Muscle of leg (tissue), 3 donors: ENCODE measurements at regions not wholly inside any gene's neighbourhood (a gene's known extent, or its start where the extent isn't known, plus 50 kb on each side); places are given as distances from the start of the nearest gene placed in this dataset.
"Not testable (repeated sequence)": the region's sequence is repeated elsewhere in the genome, so short reads cannot be mapped to it uniquely, and the experiment has no call there.

Source experiments
- DNase-seq: peaks from one replicate; pipeline ENCODE4 v3.0.0; 2013
- H3K27ac ChIP-seq: one replicate; pipeline ENCODE4 v1.5.1; 2013; ENCODE audit warnings: mild to moderate bottlenecking, low read length, control low read depth
- H3K27me3 ChIP-seq: one replicate; pipeline ENCODE4 v1.6.1; 2013; ENCODE audit warnings: low read length; ENCODE audit not compliant: control insufficient read depth, insufficient read depth
- H3K36me3 ChIP-seq: one replicate; pipeline ENCODE4 v1.6.1; 2013; ENCODE audit warnings: low read length; ENCODE audit not compliant: control insufficient read depth, insufficient read depth
- H3K4me1 ChIP-seq: one replicate; pipeline ENCODE4 v1.6.1; 2013; ENCODE audit warnings: low read length; ENCODE audit not compliant: control insufficient read depth, insufficient read depth
- H3K4me3 ChIP-seq: one replicate; pipeline ENCODE4 v1.5.1; 2013; ENCODE audit warnings: low read length, control low read depth
- H3K9me3 ChIP-seq: replicated peaks from 2 replicates; pipeline ENCODE4 v1.6.1; 2013; ENCODE audit warnings: low read depth, low read length; ENCODE audit not compliant: control insufficient read depth
- WGBS: methylation state at CpG from one replicate; pipeline ENCODE4 v1.1.5; 2013; ENCODE audit warnings: missing lambda C conversion rate; ENCODE audit not compliant: insufficient coverage; 5-methylcytosine and 5-hydroxymethylcytosine counted together

DNA sequence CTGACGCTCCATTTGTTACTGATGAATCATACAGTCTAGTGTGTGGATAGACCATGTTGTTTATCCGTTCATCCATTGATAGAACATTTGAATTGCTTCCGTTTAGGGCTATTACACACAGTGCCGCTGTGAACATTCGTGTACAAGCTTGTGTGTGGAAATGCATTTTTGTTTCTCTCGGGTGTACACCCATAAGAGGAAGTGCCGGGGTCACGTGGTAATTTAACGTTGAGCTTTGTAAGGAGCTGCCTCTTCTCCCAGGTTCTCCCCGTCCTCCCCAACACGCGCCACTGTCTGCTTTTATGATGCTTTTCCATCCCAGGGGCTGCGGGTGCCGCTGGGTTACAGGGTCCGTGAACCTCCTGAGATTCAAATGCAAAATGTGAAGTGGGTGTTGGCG, 142.3 kb downstream of the IGLL1 start:
- H3K27me3 ChIP-seq, result peaks cover 3% of the 10 kb centered on the region
- peaks cover 4% of the 10 kb centered on the region for H3K4me1 ChIP-seq
- no peaks in the 10 kb centered on the region for H3K9me3 ChIP-seq
- H3K4me3 ChIP-seq, result no peak overlapping the region
- WGBS, result 84% methylated on average over 10 of the region's 16 CpGs
- H3K27ac ChIP-seq, result no peak overlapping the region
- H3K36me3 ChIP-seq, result no peaks in the 10 kb centered on the region
- DNase-seq, result no peak

DNA sequence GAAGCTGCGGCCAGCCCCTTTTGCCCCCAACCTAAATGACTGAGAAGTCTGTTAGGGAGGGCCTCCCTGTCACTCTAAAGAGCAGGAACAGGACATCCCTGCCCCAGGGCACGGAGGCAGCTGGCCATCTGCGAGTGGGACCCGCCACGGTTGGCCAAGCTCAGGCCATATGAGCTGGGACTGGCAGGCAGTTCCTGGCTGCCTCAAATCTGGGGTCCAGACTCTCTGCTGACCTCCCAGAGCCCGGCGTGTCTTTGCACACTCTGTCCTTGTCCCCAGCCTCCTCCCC, 143.0 kb downstream of the IGLL1 start:
- H3K36me3 ChIP-seq, H3K9me3 ChIP-seq, H3K27me3 ChIP-seq, H3K4me3 ChIP-seq, DNase-seq, H3K4me1 ChIP-seq, H3K27ac ChIP-seq: not testable (repeated sequence)
- no CpG with 5 or more reads among the region's 7 CpGs for WGBS

DNA sequence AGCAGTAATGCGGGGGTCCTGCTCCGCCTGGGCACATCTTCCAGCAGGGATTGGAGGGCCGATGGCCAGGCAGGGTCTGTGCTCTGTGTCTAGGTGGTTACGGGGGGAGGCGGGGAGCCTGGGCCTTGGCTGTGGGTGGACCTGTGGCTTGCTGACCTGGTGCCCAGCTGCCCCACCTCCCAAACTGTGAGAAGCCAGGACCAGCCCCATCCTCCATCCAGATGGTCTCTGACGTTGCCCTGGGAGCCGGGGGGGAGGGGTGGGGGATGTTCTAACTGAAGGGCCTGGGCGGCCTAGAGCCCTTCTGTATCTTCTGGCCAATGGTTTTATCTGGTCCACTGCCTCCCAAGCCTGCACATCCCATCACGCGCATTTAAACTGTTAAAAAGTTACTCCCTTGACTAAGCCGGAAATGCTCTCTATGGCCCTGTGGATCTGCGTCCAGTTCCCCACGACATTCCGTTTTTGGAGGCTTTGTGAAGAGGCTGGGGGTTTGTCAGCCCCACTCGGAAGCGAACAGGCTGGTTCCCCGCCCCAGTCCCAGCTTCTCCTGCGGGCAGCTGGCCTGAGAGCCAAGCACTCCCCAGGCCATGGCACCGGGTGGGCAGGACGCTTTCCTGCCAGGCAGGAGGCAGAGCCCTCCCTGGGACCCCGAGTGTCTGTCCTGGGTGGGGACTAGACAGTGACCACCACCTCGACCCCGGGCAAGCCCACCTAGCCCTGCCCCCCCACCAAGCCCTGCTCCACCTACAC, 143.6 kb downstream of the IGLL1 start:
- 59% methylated on average over 14 of the region's 23 CpGs for WGBS
- DNase-seq, H3K27me3 ChIP-seq, H3K27ac ChIP-seq, H3K4me3 ChIP-seq, H3K9me3 ChIP-seq, H3K36me3 ChIP-seq, H3K4me1 ChIP-seq: not testable (repeated sequence)

DNA sequence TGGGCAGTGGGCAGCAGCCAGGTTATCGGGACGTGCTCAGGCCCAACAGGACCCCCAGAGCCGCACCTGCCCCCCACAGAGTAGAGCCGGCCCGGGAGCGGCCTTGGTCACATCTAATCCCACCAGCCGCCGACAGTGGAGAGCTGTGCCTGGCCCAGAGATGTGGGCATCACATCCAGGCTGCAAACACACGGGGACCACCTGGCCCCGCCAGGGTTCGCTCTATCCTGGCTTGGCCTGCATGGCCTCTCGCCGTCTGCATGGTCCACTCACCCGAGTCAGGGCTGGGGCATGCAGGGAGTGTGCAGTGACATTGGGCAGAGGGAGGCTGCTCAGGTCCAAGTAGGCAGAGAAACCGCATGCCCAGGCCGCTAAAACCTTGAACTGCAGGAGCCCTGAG, 144.9 kb downstream of the IGLL1 start:
- not testable (repeated sequence) for DNase-seq, H3K27ac ChIP-seq, H3K9me3 ChIP-seq, H3K4me1 ChIP-seq, H3K36me3 ChIP-seq, H3K4me3 ChIP-seq
- 87% methylated on average over 3 of the region's 16 CpGs for WGBS
- peaks cover 12% of the 10 kb centered on the region for H3K27me3 ChIP-seq

DNA sequence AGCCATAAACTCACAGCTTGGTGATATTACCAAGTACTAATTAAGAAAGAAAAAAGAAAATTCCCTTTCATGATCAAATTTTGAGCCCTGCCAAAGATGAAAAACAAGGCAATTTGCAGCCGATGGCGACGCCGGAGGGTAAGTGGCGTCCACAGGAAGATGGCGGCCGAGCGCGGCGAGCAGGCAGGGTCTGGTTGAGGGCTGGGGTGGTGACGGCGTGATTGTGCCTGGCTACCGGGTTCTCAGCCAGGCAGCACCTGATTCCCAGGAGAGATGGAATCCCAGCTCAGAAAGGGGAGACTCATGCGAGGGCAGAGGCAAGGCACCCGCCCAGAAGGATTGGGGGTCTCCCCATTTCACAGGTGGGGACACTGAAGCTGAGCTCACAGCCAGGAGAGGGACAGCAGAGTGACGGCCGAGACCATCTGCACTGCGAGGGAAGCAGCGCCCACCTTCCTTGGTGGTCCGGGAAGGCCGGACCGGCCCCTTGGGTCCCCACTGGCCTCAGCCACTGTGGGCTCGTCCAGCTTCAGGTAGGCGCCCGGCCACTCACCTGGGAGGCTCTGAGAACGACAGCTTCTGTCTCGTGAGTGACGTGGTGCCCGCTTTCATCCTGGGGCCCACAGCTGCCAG, 145.8 kb downstream of the IGLL1 start:
- H3K27ac ChIP-seq, DNase-seq, H3K36me3 ChIP-seq, H3K4me1 ChIP-seq, H3K4me3 ChIP-seq, H3K9me3 ChIP-seq: not testable (repeated sequence)
- 83% methylated on average over 15 of the region's 29 CpGs for WGBS
- peaks cover 12% of the 10 kb centered on the region for H3K27me3 ChIP-seq

DNA sequence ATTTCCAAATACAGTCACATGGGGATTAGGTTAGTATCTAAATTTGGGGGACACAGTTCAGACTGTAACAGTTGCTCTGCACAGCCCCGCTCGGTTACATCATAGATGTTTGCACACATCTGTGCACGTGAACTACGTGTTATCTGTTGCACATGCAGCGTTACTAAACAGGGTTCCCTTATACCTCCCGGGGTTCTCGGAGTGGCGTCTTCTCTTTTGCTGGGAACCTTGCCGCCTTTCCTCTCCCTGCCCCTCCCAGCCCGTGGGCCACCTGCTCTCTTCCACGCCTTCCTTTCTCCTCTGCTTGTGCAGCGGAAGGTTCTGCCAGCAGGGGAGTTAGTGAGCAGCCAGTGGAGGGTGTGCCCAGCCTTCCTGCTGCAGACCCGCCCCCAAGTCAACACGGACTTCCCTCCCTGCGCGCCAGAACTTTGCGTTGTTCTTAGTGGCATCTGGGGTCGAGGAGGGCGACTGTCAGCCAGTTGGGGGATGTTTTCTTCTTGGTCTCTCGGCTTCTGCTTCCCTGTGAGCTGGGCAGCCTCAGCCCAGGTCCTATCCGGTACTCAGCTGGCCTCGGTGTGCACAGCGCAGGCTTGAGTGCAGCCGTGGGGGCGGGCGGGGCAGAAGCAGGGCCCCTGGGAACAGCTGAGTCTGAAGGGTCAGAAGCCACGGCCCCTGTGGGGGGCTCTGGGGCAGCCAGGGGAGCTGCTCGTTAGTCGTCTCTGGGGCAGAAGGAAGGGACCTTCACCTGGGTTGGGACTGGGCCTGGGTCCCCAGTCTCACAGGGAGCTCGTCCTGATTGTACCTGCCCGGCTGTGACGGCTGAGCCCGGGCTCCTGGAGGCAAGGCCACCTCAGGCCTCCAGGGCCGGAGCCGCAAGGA, 146.7 kb downstream of the IGLL1 start:
- H3K9me3 ChIP-seq, H3K36me3 ChIP-seq, H3K4me3 ChIP-seq, H3K4me1 ChIP-seq, H3K27ac ChIP-seq: not testable (repeated sequence)
- 17% methylated on average over 16 of the region's 35 CpGs for WGBS
- DNase-seq, result peak; percentile 30
- H3K27me3 ChIP-seq, result peaks cover 12% of the 10 kb centered on the region

DNA sequence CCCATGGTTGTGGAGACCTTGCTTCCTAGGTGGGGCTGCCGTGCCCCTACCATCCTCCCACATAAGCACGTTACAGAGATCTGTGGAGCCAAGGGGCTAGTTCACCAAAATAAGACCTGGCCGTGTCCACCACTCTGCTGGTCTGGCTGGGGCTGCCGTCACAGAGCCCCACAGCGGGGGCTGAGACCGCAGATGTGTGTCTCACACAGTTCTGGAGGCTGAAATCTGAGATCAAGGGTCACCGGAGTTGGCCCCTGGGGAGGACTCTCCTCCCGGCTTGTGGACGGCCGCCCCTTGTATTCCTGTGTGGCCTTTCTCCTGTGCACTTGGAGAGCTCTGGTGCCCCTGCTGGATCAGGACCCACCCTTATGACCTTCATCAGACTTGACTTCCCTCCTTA, 147.4 kb downstream of the IGLL1 start:
- H3K27me3 ChIP-seq, H3K27ac ChIP-seq, H3K36me3 ChIP-seq, DNase-seq, H3K4me3 ChIP-seq, H3K9me3 ChIP-seq, H3K4me1 ChIP-seq: not testable (repeated sequence)
- WGBS, result 61% methylated on average over 6 of the region's 10 CpGs

DNA sequence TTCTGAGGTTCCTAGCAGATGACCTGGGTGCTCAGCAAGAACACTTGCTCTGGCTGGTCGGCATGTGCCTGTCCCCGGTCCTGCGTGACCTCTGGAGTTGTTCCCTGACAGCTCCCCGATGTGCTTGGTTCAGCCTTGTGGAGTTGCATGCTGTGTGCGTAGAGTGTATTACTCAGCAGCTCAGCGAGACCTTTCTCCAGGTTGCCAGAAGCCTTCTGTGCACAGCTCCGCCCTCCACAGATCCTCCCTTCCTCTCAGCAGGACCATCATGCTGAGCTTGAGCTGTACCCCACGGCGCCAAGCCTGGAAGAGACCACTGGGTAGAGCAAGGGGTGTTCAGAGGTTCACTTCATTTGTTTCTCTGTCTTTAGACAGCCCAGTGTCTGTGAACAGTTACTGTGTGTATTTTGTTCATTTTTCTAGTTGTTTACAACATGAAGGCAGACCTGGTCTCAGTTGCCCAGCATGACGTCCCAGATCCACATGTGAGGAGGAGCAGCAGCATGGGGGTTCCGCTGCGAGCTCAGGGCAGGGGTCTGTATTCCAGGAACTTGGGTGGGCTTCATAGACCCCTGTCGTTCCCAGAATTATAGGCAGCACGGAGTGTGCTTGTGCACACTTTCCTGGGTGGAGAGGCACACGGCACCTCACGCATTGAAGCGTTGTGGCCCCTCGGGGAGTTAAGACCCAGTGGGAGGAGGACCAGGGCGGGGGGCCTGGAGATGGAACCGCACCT, 148.6 kb downstream of the IGLL1 start:
- H3K9me3 ChIP-seq, result peaks cover 7% of the 10 kb centered on the region
- DNase-seq, result no peak
- WGBS, result 71% methylated on average over 17 of the region's 20 CpGs
- H3K27me3 ChIP-seq, result peaks cover 10% of the 10 kb centered on the region
- H3K4me1 ChIP-seq, result peaks cover 7% of the 10 kb centered on the region
- no peak overlapping the region for H3K4me3 ChIP-seq
- no peaks in the 10 kb centered on the region for H3K36me3 ChIP-seq
- H3K27ac ChIP-seq, result no peak overlapping the region

DNA sequence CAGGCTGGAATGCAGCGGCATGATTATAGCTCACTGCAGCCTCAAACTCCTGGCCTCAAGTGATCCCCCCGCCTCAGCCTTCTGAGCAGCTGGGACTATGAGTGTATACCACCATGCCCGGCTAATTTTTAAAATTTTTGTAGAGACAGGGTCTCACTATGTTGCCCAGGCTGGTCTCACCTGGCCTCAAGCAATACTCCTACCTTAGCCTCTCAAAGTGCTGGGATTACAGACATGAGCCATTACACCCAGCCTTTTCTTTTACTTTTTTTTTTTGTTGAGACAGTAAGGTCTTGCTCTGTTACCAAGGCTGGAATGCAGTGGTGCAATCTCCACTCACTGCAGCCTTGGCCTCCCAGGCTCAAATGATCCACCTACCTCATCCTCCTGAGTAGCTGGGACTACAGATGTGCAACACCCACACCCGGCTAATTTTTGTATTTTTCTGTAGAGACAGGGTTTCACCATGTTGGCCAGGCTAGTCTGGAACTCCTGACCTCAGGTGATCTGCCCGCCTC, 155.5 kb downstream of the IGLL1 start:
- H3K36me3 ChIP-seq, H3K27me3 ChIP-seq, H3K9me3 ChIP-seq, H3K27ac ChIP-seq, H3K4me1 ChIP-seq, DNase-seq, H3K4me3 ChIP-seq: not testable (repeated sequence)
- WGBS, result 84% methylated on average over 4 of the region's 5 CpGs

DNA sequence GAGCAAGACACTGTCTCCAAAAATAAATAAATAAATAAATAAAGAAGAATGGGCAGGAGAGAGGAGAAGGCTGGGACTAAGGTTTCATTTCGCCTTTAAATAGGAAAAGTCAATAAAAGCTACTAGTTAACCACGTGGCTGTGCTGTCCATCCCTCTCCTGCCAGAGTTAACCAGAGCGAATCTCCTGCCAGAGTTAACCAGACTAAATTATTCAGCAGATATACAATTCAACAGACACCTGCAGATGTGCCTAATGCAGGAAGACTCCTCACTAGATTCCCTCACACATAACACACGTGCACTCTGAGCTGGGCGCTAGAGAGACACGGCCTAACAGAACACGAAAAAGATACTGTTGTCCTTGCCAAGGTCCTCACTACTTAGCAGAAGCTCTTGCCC, 156.1 kb downstream of the IGLL1 start:
- 60% methylated on average over 2 of the region's 7 CpGs for WGBS
- H3K36me3 ChIP-seq, result no peaks in the 10 kb centered on the region
- H3K27me3 ChIP-seq, result peaks cover 2% of the 10 kb centered on the region
- no peaks in the 10 kb centered on the region for H3K4me1 ChIP-seq
- H3K9me3 ChIP-seq, result peaks cover 2% of the 10 kb centered on the region
- H3K27ac ChIP-seq, result no peak overlapping the region
- DNase-seq, result no peak
- H3K4me3 ChIP-seq, result no peak overlapping the region
